Dermis microvascular lymphatic vessel endothelial cell (primary cell): ENCODE measurements at regions not wholly inside any gene's neighbourhood (a gene's known extent, or its start where the extent isn't known, plus 50 kb on each side); places are given as distances from the start of the nearest gene placed in this dataset.

Experiments used
- DNase-seq, 2 donors: peaks; one replicate each; pipeline versions ENCODE4 v3.0.0 to v3.0.0-alpha.2; 2010; ENCODE audit warnings: low read depth in 2 of 2

DNA sequence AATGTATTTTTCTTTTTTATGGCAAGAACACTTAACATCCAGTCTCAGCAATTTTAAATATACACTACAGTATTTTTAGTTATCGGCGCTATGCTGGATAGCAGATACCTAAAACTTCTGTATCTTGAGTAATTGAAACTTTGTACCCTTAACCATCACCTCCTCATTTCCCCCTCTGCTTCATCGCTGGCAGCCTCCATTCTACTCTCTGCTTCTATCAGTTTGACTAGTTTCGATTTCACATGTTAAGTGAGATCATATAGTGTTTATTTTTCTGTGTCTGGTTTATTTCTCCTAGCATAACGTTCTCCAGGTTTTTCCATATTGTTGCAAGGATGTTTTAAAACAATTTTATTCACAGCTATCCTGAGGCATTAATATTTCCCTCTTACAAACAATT is 340.8 kb upstream of the SLC10A2 start:
- DNase-seq = no peak

DNA sequence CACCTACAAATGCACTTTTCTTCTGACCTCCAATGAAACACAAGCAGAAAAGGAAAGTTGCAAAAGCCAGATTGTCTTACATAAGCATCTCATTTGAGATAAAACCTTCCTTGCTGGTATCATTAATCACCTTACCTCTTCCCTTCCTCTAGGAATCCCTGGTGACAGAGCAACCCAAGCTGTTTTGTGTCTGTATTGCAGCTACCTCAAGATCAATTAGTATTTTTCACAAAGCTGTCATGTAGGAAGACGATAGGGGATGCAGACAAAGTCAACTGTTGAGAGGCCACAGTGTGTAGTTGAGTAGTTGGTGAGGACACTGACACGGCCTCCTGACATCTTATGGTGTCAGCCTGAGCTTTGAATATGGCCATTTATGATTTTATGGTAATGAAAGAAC is 339.1 kb upstream of the SLC10A2 start:
- DNase-seq = no peak

DNA sequence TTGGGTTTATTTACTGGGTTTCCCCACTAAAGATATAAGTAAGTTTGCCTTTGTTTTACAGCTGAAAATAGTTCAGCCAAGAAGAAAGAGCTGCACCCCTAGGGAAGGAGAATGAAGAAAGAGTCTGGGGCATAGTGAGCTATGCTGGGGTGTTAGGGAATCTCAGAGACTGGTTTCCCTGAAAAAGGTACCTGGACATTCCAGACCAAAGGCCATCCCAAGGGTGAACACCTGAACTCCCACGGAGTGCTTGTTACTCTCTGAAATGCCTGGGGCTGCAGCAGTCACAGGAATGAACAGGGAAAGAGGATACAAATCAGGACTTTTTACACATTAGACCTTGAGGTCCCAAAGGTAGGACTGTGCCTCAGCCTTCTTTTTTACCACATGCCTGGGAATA is 337.6 kb upstream of the SLC10A2 start:
- DNase-seq = no peak

- no peak for DNase-seq
Measured at GRCh38 chr13:103403148-103403740, 337.0 kb upstream of the SLC10A2 start.

GRCh38 chr13:103395139-103395538 is 328.9 kb upstream of the SLC10A2 start:
- no peak for DNase-seq

DNA sequence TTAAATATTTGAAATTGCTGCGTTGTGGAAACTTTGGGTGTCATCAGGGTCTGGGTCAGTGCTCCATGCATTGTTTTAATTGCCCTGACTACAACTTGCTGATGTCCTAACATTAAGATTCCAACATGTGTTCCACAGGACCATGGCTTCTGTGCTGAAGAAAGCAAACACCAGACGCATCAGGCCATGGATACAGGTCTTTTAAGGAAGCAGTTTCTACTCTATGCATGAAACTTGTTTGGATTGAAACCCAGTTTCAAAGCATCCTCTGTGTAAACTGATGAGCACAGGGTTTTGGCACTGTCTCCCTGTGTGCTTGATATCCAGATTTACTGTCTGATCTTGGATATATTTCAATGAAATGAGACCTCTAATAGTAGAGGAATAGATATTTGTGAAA is 328.4 kb upstream of the SLC10A2 start:
- DNase-seq = no peak

DNA sequence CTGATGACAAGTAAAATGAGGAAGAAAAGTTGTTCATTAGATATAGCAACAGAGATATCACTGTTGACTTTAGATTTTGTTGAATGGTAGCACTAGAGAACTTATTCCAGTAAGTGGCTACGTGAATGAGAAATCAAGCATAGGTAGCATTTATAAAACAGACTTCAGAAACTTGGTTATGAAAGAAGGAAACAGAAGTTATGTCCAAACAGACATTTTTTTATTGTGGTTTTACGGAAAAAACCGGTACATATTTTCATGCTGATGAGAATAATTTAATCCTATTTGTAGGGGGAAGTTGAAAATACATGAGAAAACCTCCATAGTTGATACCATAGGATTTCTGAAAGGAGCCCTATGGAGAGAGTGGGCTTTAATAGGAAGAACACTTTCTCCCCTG is 325.7 kb upstream of the SLC10A2 start:
- DNase-seq = no peak

DNA sequence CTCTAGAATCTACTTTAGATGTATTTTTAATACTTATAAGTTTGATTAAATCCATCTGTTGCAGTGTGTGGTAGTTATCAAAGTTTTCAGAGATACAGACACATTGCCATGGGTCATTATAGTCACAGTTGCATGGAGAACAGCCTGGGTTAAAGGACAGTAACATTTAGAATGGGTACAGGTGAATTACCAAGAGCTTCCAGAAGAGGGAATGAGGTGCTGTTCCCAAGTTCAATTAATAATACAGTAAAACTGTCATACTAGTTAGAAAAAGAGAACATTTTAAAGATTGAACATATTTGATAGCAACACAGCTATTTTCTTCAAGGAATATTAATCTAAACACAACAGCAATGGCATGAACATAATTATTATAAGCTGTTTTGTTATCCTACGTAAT is 322.6 kb upstream of the SLC10A2 start:
- DNase-seq = no peak

- no peak for DNase-seq
Measured at GRCh38 chr13:103386341-103386740, 320.1 kb upstream of the SLC10A2 start.

DNA sequence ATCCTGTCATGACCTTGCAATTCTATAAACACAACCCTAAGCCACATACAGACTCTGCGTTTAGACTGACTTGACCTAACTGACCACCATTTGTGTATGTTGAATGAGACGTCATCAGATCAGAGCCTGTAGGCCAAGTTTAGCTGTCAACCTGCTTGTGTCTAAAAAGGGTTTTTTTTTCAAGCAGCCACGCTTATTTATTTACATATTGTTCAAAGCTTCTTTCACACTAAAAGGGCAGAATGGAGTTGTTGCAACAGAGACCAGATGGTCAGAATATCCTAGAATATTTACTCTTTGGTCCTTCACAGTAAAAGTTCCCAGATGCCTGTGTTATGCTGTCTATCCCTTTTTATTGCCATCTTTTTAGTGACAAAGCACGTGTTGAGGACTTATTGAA is 307.7 kb upstream of the SLC10A2 start:
- DNase-seq = no peak

- DNase-seq = no peak
Measured at GRCh38 chr13:103371271-103371670, 305.1 kb upstream of the SLC10A2 start.

GRCh38 chr13:103370790-103371189 is 304.6 kb upstream of the SLC10A2 start:
- DNase-seq = no peak

- no peak for DNase-seq
Measured at GRCh38 chr13:103358255-103358932, 292.2 kb upstream of the SLC10A2 start.

- no peak for DNase-seq
Measured at GRCh38 chr13:103356226-103356864, 290.1 kb upstream of the SLC10A2 start.

DNA sequence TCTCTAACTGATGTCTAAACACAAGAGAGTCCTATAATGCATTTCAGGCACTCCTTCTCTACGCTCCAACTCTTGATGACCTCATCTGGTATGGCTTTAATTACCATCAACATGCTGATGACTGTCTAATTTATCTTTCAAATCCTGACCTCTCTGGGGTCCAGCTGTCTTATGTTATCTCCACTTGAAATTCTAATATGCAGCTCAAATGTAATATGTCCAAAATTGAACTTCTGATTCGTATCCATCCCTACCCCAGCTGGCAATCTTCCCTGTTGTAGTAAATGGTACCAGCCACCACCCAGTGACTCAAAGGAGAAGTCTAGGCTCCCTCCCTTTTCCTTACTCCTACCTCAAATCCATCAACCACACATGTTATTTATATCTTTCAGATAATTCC is 288.0 kb upstream of the SLC10A2 start:
- DNase-seq = no peak

DNA sequence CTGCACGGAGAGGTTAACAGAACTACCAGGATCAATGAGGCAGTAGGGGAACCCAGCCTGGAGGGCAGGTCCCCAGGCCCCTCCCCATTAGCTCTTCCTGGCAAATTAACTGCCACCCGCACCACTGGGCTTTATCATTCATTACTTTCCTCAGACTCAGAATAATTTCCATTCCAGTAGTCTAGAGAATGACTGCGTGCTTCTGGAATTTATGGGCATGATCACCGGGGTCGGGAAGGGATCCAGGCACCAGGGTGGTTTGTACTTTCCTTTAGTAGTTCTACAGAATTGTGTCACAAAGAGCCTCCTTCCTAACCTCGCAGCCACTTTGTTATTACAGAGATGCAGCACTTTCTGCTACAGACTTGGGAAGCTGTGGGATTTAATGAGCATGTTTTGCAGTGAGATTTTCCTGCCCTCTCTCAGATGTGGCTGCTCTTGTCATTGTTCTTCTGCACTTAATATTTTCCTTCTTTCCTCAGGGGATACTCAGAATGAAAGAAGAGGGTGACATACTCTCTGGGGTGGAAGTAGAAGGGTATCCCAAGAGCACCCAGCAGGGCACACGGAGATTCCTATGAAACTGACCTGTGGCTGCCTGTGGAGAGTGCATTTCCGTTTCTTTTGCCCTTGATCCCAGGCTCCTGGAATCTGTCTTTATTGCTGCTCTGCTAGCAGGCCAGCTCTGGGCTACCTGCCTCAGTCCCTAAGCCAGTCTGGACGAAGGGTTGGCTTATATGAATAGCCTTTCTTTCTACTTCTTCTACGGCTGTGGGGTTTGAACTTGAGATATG is 285.0 kb upstream of the SLC10A2 start:
- no peak for DNase-seq

DNA sequence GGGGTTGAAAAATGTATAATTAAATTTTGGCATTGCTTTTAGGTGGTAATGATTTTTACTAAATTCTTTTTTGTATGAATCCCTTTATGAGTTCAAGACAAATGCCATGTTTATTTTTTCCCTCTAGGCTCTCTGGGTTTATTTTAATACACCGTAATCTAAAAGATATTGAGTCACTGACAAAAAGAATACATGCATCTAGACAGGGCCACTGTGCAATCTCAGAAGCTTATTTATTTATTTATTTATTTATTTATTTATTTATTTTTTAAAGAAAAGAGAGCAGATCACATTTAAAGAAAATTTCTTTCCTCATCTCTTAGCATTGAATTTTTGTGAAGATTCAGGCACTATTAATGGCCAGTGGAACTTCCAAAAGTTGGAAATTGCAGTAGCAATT is 283.9 kb upstream of the SLC10A2 start:
- DNase-seq = no peak

- no peak for DNase-seq
Measured at GRCh38 chr13:103349211-103349980, 283.2 kb upstream of the SLC10A2 start.

GRCh38 chr13:103335241-103335640 is 269.0 kb upstream of the SLC10A2 start:
- no peak for DNase-seq

DNA sequence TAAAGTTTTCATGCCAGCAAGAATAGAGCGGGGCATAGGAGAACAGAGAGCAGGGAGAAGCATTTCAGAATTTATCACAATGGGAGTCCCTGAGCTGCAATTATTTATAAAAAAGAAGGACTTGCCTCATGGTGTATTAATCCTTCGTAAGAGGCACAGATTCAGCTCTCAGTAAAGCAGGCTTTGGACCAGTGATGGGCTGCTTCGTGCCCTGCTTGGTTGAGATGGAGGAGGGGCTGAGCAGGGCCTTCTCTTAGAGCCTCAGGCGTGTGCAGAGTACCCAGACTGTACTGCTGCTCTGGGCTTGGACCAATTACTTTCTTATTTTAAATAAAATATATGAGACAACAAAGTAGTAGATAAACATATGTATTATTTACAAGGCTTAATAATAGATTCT is 265.7 kb upstream of the SLC10A2 start:
- no peak for DNase-seq

- no peak for DNase-seq
Measured at GRCh38 chr13:103328899-103329298, 262.7 kb upstream of the SLC10A2 start.

- no peak for DNase-seq
Measured at GRCh38 chr13:103326326-103326725, 260.1 kb upstream of the SLC10A2 start.
